RPMI8226 (cell line): ENCODE measurements at regions not wholly inside any gene's neighbourhood (a gene's known extent, or its start where the extent isn't known, plus 50 kb on each side); places are given as distances from the start of the nearest gene placed in this dataset.
"Not testable (repeated sequence)": the region's sequence is repeated elsewhere in the genome, so short reads cannot be mapped to it uniquely, and the experiment has no call there.

Experiments used
- DNase-seq: peaks from one replicate; pipeline ENCODE4 v3.0.0-alpha.2; 2015

DNA sequence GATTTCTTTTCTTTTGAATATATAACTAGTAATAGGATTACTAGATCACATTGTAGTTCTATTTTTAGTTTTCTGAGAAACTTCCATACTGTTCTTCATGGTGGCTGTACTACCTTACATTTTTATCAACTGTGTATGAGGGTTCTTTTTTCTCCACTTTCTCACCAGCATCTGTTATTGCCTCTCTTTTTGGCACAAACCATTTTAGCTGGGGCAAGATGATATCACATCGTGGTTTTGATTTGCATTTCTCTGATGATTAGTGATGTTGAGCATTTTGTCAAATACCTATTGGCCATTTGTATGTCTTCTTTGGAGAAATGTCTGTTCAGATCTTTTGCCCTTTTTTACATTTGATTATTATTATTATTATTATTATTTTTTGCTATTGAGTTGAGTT is 86.1 kb upstream of the TCF21 start:
- no peak for DNase-seq

DNA sequence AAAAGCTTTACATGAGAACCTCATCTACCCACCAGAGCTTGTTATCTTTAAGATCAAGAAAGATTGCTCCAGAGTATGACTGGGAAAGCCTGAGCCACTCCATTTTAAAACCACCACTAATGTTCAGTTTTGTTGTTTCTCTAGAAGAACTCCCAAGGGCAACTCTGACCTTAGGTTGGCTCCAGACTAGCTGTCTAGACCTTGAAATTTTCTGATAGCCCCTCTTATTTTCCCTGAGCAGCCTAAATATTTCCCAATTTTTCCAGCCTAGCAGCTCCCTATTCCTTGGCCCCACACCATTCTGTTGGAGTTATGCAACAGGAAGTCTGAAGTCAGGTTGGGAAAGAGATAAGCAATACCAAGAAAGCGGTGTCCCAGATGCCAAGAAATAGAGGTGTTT is 84.6 kb upstream of the TCF21 start:
- DNase-seq = no peak

DNA sequence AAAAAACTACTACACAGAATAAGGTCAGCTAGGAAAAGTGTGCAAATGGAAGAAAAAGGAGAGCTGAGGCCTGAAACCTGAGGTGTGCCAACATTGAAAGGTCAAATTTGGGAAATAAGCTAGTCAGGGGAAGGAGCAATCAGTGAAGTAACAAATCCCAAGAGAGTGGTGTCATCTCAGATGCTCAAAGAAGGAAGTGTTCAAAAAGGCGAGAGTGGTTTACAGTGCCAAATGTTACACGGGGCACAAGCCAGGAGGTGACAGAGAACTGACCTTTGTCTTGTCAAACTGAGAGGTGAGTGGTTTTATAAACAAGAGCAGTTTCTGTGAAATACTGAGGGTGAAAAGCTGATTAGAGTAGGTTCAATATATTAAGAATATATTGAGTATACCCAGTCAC is 83.0 kb upstream of the TCF21 start:
- no peak for DNase-seq

DNA sequence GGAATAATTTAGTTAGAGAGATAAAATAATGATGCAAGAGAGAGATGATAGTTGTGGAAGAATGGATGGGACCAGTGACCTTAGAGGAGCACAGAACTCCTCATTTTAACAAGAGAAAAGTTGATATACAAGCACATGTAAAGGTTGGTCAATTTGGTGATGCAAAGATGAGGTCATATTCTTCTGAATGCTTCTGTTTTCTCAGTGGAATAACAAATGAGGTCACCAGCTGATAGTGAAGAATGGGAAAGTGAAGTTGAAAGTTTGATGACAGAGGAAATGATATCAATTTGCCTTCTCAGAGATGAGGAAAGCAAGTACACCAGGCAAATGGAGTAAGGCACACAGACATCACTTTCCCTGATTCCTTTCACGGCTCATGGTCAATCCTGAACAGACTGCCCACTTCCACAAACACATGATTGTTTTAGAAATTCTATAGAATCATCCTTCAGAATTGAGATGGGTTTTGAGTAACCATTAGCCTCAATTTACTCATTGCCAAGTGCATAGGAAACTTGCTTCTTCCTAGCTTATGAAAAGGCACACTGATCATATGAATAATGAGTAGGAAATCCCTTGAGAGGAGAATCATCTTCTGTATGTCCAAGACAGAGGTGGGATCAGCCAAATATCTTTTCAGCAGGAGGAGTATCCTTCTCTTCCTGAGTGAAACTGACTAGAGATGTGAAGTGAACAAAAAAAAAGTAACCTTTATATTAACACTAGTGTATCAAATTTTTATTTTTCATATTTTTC is 82.4 kb upstream of the TCF21 start:
- no peak for DNase-seq

DNA sequence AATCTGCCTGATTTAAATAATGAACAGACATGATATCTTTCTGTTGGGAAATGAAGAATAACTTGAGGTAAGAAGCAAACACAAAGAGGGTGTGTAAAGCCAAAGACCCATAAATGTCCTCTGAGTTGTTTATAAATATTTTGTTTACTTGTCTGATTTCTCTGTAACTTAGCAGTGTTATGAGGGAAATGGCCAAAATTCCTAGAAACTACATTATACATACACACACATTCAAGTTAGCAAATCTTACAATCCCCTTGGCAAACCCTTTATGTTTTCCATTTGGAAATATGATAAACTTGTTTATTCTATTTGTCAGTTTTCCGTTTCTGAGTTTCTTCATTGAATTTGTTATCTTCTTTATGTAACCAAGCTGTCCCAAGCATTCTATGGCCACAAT is 81.4 kb upstream of the TCF21 start:
- DNase-seq = no peak

DNA sequence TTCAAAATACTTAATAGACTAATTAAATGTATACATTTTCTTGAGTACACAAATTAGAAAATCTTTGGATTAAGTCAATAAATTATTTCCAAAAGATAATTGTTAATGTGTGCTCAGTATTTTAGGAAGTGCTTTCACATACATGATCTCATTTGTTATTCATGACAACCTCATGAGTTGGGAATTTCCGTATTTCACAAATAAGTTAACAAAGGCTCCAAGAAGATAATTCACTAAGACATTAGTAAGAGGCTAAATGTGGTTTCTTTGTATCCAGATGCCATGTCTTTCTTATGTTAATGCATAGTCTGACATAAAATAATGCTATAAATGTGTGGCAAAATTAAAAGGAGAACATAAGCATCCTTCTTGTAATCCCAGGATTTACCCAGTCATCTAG is 79.5 kb upstream of the TCF21 start:
- no peak for DNase-seq

DNA sequence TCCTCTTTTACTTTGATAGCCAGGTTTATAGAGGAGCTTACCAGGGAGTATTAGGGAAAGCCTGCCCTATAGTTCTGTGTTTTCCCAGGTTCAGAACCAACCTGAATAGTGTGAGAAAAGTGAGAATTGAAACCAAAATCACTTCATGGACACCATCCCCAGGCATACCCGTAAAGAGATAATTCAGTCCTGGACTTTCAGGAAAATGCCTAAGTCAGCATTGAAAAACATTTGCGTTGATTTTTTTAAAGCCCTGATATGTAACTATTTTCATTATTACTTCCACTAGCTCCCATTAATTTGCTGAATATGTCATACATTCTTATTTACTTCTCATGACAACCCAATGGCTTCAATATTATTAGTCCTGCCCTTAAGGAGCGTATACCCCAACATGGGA is 77.4 kb upstream of the TCF21 start:
- no peak for DNase-seq

DNA sequence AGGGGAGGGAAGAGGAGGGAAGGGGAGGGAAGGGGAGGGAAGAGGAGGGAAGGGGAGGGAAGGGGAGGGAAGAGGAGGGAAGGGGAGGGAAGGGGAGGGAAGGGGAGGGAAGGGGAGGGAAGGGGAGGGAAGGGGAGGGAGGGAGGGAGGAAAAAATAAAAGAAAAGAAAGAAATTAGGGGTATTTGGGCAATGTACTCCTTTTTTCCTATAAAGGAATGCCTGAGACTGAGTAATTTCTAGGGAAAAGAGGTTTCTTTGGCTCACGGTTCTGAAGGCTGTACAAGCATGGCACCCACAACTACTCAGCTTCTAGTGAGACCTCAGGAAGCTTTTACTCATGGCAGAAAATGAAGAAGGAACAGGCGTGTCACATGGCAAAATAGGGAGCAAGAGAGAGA is 76.5 kb upstream of the TCF21 start:
- not testable (repeated sequence) for DNase-seq

DNA sequence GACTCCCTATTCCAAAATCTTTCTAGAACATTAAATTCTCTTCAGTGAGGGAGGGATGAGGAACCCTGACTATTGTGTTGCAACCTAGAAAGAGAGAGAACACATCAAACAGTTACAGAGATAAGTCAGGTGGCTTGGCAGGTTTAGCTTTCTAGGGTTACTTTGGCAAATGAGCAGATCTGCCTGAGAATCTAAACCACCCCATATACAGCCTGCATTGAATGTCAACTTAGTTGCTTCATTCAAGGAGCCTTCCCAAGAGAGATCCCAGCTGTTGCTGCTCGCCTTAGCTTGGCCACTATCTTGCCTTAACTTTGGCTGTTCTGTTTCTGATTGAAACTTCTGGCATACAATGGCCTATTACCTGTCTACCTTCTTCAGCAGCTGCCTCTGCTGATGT is 74.7 kb upstream of the TCF21 start:
- no peak for DNase-seq

DNA sequence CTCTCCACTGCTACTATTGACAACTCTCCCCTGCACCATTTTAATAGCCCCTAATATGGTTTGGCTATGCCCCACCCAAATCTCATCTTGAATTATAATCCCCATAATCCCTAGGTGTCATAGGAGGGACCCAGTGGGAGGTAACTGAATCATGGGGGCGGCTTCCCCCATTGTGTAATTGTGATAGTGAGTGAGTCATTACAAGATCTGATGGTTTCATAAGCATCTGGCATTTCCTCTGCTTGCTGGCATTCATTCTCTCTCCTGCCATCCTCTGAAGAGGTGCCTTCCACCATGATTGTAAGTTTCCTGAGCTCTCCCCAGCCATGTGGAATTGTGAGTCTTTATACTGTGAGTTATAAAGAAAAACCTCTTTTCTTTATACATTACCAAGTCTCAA is 74.1 kb upstream of the TCF21 start:
- no peak for DNase-seq

DNA sequence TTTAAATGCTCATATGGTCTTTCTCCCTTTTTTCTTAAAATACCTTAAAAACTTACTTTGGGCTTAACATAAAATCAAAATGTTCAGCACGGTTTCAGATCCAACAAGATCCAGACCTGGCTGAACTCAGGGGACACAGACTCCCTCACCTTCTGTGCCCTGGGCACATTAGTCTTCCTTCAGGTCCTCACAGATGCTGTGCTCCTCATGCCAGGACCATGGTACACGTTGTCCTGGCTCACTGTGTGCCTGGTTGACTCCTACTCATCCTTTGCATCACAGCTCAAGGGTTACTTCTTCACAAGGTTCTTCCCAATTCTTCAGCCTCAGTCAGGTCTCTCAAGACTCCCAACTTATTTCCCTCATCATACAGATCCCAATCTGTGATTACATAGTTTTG is 73.6 kb upstream of the TCF21 start:
- DNase-seq = no peak

DNA sequence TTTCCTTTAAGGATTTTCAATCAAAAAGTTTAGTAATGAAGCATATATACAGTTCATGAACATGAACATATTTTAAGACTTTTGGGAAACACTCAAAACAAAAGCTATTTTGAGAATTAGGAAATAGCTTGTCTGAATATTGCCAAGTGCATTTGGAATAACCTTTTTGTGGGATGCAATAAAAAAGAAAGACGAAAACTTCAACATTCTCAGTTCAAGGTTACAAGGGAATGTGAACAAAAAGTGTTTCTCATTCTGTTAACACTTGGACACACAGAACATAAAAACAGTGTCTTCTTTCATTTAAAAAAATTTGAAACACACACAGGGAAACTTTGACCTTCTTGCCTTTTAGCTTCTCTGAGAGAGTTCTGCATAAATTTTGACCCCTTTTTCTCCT is 72.7 kb upstream of the TCF21 start:
- DNase-seq = no peak

DNA sequence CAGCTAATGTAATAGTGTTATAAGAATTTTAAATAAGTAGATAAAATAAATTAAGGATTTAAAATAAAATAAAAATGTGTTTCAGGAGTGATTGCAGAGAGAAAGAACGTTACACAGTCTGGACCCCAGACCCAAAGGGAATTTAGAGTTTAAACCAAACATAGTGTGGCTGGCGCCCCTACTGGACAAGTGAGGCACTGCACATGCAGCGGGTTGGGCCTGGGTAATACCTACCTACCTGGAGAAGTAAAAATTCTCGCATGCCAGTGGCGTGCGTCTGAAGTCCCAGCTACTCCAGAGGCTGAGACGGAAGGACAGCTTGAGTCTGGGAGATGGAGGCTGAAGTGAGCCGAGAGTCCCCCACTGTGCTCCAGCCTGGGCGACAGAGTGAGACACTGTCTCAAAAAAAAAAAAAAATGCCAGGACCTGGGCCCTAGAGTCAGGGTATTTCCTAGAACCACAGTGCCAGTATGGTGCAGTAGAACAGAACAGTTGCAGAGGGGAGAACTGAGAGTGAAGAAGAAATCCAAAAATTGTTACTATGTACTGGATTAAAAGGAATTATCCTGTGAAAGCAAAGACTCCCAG is 71.4 kb upstream of the TCF21 start:
- peak; percentile 41 for DNase-seq

DNA sequence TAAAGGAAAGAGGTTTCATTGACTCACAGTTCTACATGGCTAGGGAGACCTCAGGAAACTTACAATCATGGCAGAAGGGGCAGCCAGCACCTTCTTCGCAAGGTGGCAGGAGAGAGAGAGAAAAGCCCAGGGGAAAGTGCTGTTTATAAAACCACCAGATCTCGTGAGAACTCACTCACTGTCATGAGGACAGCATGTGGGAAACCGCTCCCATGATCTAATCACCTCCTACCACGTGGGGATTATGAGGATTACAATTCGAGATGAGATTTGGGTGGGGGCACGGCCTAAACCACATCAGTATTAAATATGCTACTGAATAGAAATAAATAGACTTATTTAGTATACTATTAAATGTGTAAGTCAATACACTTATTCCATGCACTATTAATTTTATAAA is 70.6 kb upstream of the TCF21 start:
- DNase-seq = no peak

DNA sequence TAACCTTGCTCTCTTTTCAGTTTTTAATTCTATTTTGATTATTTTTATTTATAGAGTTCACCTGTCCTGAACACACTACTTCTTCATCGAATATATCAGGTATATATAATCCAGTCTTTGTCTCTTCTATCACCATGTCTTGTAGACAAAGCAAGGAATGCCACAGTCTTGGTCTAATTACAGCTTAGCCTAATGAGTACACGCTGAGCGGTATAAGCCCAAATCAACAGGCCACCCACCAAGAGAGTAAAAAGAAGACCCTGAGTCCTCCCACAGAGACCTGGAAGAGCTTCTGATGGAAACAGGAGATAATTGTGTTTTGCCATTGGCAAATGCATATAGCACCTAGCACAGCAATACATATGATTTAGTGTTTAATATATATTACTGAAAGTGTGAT is 68.7 kb upstream of the TCF21 start:
- no peak for DNase-seq

DNA sequence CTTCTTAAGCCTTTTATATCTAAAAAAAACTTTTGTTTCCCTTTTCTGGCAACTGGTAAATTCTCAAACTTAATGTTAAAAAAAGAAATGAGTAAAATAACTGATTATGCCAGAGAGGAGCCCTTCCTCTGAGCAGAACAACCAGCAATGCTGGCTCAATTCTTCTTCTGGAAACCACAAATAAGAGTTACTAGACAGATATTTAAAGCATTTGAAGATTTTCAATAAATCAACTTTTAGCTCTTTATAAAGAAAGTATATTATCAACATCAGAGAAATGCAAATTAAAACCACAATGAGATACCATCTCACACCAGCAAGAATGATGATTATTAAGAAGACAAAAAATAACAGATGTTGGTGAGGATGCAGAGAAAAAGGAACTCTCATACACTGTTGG is 61.1 kb upstream of the TCF21 start:
- DNase-seq = no peak

DNA sequence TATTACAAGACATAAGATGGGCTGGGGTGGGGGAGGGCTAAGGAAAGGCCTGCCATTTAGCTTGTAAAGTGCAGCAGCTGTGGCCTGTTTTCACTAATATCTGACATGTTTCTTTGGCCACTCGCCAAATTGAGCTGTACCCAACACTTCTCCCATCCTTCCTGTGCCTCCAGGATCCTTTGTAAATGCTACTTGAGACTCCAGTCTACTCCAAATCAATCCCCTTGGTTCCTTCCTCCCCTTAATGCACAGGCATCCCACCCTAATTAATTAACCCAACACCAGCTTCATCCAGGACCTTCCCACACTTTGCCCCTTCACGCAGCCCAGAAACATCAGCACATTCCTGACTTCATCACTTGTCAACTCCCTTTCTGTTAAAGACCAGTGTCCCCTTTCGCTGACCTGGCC is 55.0 kb upstream of the TCF21 start:
- no peak for DNase-seq

DNA sequence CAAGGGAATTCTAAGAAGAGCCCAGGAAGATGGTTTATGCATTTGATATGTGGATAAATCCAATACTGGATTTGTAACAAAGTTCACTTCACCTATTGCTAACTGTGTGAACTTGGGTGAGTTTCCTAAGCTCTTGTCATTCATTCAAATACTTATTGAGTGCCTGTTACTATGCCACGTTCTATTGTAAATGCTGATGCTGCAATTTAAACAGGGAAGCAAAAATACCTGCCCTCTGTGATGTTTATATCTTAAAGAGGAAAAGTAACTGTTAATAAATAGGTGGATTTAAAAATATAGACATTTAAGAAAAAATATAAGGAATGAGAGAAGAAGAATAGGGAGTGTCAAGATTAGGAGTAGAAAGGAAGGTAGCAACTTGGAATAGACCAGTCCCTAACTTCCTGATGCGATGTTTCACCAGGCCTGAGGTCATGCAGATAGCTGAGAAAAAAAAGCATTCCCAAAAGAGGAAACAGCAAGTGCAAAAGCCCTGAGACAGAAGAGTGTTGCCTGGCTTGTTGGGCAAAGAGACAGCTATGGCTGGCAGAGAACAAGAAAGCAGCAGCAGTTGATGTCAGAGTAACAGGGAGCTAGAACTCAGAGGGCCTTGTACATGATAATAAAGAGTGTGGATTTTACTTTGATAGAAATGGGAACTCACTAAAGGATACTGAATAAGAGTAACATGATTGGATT is 54.3 kb upstream of the TCF21 start:
- no peak for DNase-seq

DNA sequence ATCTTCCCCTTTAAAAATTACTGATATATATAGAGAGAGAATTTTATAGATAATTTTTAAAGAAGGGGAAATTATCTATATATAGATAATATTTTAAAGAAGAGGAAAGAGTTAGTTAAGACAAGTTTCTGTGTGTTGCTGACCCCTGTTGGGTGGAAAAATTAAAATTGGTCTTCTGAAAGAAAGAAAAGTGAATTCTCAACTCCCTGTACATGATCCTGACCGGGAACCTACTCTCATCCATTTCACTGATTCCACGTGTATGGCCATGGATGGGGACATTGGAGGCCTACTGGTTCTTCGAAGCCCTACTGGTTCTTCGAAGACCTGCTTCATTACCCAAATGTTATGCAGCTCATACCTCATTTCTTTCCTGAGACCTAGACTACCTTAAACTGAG is 53.0 kb upstream of the TCF21 start:
- no peak for DNase-seq

DNA sequence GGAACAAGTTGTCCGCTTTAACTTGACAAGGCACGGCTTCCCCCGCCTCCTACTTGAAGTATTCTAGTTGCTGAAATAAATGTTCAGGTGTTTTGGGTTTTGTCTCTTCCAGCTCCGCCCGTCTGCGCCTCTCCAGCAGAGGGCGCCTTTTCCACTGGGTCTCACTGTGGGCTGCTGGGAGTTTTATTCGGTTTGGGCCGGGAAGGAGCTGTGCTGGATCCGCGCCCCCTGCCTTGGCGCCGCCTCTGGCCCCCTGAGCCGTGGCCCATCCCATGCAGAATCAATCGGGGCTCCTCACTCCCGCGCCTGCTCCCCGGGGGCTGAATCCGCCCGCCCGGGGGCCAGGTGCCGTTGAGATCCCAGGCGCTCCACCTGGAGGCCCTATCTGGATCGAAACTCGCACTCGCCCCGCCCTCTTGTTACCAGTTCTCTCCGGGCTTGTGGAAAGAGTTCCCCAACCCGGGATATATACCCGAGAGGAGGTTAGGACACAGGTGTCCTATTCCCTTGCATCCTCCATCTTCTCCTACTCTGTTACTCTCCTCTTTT is 51.0 kb upstream of the TCF21 start:
- peak; percentile 43 for DNase-seq
